HepG2 (cell line): ENCODE measurements at regions not wholly inside any gene's neighbourhood (a gene's known extent, or its start where the extent isn't known, plus 50 kb on each side); places are given as distances from the start of the nearest gene placed in this dataset.

Experiments
- ATAC-seq: fragments of 200-7000 bp; cut with Tn5 transposase; 3 replicates; pipeline ENCODE4 v1.9.1; 2020; ENCODE audit warnings: mild to moderate bottlenecking, moderate library complexity
- BruUV-seq: library from RNA; stranded (reverse); fragments of 400-500 nt; replicated peaks from 2 replicates; lab custom pipeline; 2021; lab: Mats Ljungman, UMichigan
- CTCF ChIA-PET: fragments of 300-600 bp; formaldehyde crosslinking; extraction: SDS; loops from one replicate; lab custom pipeline; 2021; ENCODE audit warnings: low total read pairs, inconsistent platforms, low intra/inter-chr PET ratio; lab: Yijun Ruan, JAX
- POLR2A ChIA-PET: fragments of 350-600 bp; sonication (Branson Sonifier 250); formaldehyde crosslinking; loops from one replicate; lab custom pipeline; 2020; ENCODE audit warnings: antibody characterized with exemption, inconsistent platforms; lab: Yijun Ruan, JAX
- DNase-seq: peaks from one replicate; pipeline ENCODE4 v3.0.0-alpha.2; 2015; ENCODE audit warnings: low spot score
- FAIRE-seq: peaks from 3 replicates; lab custom pipeline; 2011; peaks lifted over from hg19 to GRCh38; lab: Jason Lieb, UNC
- H2AFZ ChIP-seq: one replicate; pipeline ENCODE4 v1.6.1; 2011; ENCODE audit warnings: low read length, inconsistent platforms
- H3K27ac ChIP-seq: fragments of 300-600 bp; 3 replicates; pipeline ENCODE4 v1.8.0; 2011; ENCODE audit warnings: mixed run types, mild to moderate bottlenecking, mixed read lengths, low read length, inconsistent platforms; ENCODE audit not compliant: insufficient read depth; ENCODE audit errors: extremely low read length
- H3K27me3 ChIP-seq, 2 experiments: fragments of 200-600 bp in 1 of 2; 2 replicates in 1 of 2; 3 replicates in 1 of 2; pipeline versions ENCODE4 v1.6.0 to v1.8.0; 2011; ENCODE audit warnings: low read length in 2 of 2, mild to moderate bottlenecking in 2 of 2, moderate library complexity in 2 of 2, inconsistent platforms in 1 of 2; ENCODE audit not compliant: insufficient read depth in 2 of 2, control insufficient read depth in 1 of 2
- H3K36me3 ChIP-seq, 2 experiments: fragments of 200-600 bp in 1 of 2; replicated peaks in 1 of 2; 2 replicates in 1 of 2; 3 replicates in 1 of 2; pipeline versions ENCODE4 v1.5.1 to v1.8.0; 2011; ENCODE audit warnings: low read length in 2 of 2, inconsistent platforms in 1 of 2; ENCODE audit not compliant: insufficient read depth in 2 of 2, control insufficient read depth in 1 of 2
- H3K4me1 ChIP-seq: 2 replicates; pipeline ENCODE4 v1.5.1; 2012; ENCODE audit warnings: low read length, inconsistent platforms; ENCODE audit not compliant: insufficient read depth
- H3K4me2 ChIP-seq: 2 replicates; pipeline ENCODE4 v1.6.0; 2011; ENCODE audit warnings: low read depth, low read length, inconsistent platforms
- H3K4me3 ChIP-seq, 3 experiments: fragments of 200-600 bp in 1 of 3; sonication (generic), shearing (Covaris generic) in 1 of 3; replicated peaks in 1 of 3; 2 replicates each; pipeline ENCODE4 v1.5.1; 2011 to 2016; ENCODE audit warnings: low read length in 3 of 3, inconsistent platforms in 2 of 3, low read depth in 2 of 3, mild to moderate bottlenecking in 2 of 3, control low read depth in 1 of 3, mixed read lengths in 1 of 3; ENCODE audit not compliant: insufficient read depth in 1 of 3
- H3K79me2 ChIP-seq: one replicate; pipeline ENCODE4 v1.6.1; 2011; ENCODE audit warnings: low read length, inconsistent platforms; ENCODE audit not compliant: insufficient read depth
- H3K9ac ChIP-seq: 2 replicates; pipeline ENCODE4 v1.6.0; 2011; ENCODE audit warnings: mild to moderate bottlenecking, low read depth, low read length, inconsistent platforms; ENCODE audit not compliant: insufficient read depth
- H3K9me3 ChIP-seq: 2 replicates; pipeline ENCODE4 v1.5.1; 2012; ENCODE audit warnings: mild to moderate bottlenecking, low read length
- H4K20me1 ChIP-seq: 2 replicates; pipeline ENCODE4 v1.6.0; 2011; ENCODE audit warnings: inconsistent platforms, mild to moderate bottlenecking, low read length, moderate library complexity; ENCODE audit not compliant: insufficient read depth
- RFXANK ChIP-seq: IDR thresholded peaks from 2 replicates; pipeline ENCODE4 v1.6.1; 2016
- ZNF883 ChIP-seq: sonication (generic); formaldehyde crosslinking; IDR thresholded peaks from 2 replicates; pipeline ENCODE4 v1.5.1; 2020; ENCODE audit warnings: mild to moderate bottlenecking, missing genetic modification reagents; ENCODE audit errors: not compliant biosample characterization
- WGBS: methylation state at CpG from one replicate; pipeline ENCODE4 v1.1.6; 2017; ENCODE audit warnings: low lambda C conversion rate; 5-methylcytosine and 5-hydroxymethylcytosine counted together
- in situ Hi-C: cut with HindIII; loops from 2 replicates; pipeline ENCODE4 v1.10.0; 2017; ENCODE audit warnings: low pct_unique_long_range_greater_than_20kb; ENCODE audit not compliant: extremely low pct_ligation_motif_present
- intact Hi-C: fragments of 100-400 bp; cut with micrococcal nuclease; formaldehyde crosslinking; loops from one replicate; pipeline ENCODE4 v1.10.0; 2022; ENCODE audit not compliant: unreplicated experiment
- TF ChIP-seq, protein P1 (sequence below): sonication (generic); formaldehyde crosslinking; IDR thresholded peaks from 2 replicates; pipeline ENCODE4 v1.4.0; 2020; ENCODE audit warnings: missing genetic modification reagents, borderline replicate concordance
- TF ChIP-seq, protein P2 (sequence below): sonication (generic); formaldehyde crosslinking; IDR thresholded peaks from 2 replicates; pipeline ENCODE4 v1.8.1; 2022; ENCODE audit warnings: mild to moderate bottlenecking, missing genetic modification reagents
- TF ChIP-seq, protein P3 (sequence below): sonication (generic); formaldehyde crosslinking; IDR thresholded peaks from 2 replicates; pipeline ENCODE4 v1.5.0; 2020; ENCODE audit warnings: missing genetic modification reagents, mild to moderate bottlenecking, borderline replicate concordance

DNA sequence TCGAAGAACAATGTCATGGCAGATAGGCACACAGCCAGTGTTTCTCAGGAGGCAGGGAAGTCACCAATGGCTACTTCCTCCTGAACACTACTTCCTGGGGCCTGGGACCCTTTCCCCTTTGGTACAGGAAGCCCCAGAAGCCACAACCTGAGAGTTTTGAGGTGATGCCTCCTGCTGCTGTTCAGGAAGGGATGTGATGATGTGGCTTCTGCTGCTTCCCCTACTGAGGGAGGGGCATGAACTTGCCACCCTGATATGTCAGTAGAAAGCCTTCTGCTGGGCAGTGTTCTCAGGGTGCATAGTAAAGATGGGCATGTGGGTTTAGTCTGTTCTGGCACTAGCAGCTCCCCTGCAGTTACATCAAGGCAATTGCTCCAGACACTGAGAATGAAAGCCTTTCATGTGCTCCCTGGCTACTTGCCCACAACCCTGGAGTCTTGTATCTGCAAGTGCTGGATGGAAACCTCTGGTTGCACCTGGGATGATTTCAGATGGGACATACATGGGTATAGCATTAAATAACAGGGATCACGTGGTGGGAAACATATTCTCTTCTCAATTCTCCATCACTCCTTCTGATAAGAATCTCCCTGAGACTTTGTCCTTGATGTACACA lies 69.3 kb downstream of the ADRA2A start (continued):
- TF ChIP-seq, protein P1, sequence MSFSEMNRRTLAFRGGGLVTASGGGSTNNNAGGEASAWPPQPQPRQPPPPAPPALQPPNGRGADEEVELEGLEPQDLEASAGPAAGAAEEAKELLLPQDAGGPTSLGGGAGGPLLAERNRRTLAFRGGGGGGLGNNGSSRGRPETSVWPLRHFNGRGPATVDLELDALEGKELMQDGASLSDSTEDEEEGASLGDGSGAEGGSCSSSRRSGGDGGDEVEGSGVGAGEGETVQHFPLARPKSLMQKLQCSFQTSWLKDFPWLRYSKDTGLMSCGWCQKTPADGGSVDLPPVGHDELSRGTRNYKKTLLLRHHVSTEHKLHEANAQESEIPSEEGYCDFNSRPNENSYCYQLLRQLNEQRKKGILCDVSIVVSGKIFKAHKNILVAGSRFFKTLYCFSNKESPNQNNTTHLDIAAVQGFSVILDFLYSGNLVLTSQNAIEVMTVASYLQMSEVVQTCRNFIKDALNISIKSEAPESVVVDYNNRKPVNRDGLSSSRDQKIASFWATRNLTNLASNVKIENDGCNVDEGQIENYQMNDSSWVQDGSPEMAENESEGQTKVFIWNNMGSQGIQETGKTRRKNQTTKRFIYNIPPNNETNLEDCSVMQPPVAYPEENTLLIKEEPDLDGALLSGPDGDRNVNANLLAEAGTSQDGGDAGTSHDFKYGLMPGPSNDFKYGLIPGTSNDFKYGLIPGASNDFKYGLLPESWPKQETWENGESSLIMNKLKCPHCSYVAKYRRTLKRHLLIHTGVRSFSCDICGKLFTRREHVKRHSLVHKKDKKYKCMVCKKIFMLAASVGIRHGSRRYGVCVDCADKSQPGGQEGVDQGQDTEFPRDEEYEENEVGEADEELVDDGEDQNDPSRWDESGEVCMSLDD (CRISPR knock-in tag) = no peak
- no peak for TF ChIP-seq ZNF883 (CRISPR knock-in tag)

DNA sequence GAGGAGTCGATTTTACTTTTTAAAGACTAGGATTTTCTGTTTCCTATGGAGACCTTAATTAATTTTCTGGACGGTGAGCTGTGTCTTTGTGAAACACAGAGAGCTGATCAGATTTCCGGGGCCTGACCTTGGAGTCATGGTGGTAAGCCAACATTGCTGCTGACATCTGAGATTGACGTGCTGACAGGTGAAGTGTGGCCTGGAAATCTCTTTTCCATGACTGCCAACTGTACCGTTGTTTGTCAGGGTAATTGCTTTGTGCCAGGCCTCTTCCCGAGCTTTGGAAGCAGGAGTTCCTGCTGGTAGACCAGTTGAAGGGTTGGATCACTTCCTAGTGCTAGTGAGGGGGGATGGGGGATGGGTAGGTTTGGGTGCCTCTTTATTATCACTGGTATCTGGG lies 71.2 kb downstream of the ADRA2A start:
- H3K4me1 ChIP-seq = no peaks in the 10 kb centered on the region
- H3K79me2 ChIP-seq = no peaks in the 10 kb centered on the region
- no peak overlapping the region for H3K27ac ChIP-seq
- POLR2A ChIA-PET = no interaction called here
- no peak for TF ChIP-seq RFXANK (CRISPR knock-in tag)
- TF ChIP-seq, protein P2, sequence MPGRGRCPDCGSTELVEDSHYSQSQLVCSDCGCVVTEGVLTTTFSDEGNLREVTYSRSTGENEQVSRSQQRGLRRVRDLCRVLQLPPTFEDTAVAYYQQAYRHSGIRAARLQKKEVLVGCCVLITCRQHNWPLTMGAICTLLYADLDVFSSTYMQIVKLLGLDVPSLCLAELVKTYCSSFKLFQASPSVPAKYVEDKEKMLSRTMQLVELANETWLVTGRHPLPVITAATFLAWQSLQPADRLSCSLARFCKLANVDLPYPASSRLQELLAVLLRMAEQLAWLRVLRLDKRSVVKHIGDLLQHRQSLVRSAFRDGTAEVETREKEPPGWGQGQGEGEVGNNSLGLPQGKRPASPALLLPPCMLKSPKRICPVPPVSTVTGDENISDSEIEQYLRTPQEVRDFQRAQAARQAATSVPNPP (CRISPR knock-in tag) = no peak
- TF ChIP-seq, protein P3, sequence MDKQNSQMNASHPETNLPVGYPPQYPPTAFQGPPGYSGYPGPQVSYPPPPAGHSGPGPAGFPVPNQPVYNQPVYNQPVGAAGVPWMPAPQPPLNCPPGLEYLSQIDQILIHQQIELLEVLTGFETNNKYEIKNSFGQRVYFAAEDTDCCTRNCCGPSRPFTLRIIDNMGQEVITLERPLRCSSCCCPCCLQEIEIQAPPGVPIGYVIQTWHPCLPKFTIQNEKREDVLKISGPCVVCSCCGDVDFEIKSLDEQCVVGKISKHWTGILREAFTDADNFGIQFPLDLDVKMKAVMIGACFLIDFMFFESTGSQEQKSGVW (CRISPR knock-in tag) = no peak
- 1% methylated on average over 4 of the region's 6 CpGs for WGBS
- FAIRE-seq = no peak
- in situ Hi-C loops = no loop called here
- H3K9me3 ChIP-seq = no peaks in the 10 kb centered on the region
- no peak overlapping the region for H3K9ac ChIP-seq
- no peaks in the 10 kb centered on the region for H3K36me3 ChIP-seq
- no peak for DNase-seq
- no peak for ATAC-seq
- peaks cover 1 to 20% of the 10 kb centered on the region in 2 experiments; a peak in 2 of 5 replicates for H3K27me3 ChIP-seq
- H3K4me2 ChIP-seq = no peak overlapping the region
- intact Hi-C loops = no loop called here
- H2AFZ ChIP-seq = no peak overlapping the region
- no peaks in the 10 kb centered on the region for H4K20me1 ChIP-seq
- BruUV-seq = no TSS peak
- no peak overlapping the region for H3K4me3 ChIP-seq
- CTCF ChIA-PET = no interaction called here
